Heart right ventricle (tissue), 16 donors: ENCODE measurements at regions not wholly inside any gene's neighbourhood (a gene's known extent, or its start where the extent isn't known, plus 50 kb on each side); places are given as distances from the start of the nearest gene placed in this dataset.

ENCODE experiments used
- ATAC-seq, 8 donors: fragments of 200-7000 bp; cut with Tn5 transposase; one replicate each; pipeline ENCODE4 v1.9.1; 2020; ENCODE audit warnings: mild to moderate bottlenecking in 8 of 8, moderate library complexity in 8 of 8, moderate number of reproducible peaks in 1 of 8
- DNase-seq, 2 donors: peaks; one replicate each; pipeline ENCODE4 v3.0.0-alpha.2; 2020
- H3K27ac ChIP-seq, 10 donors: fragments of 200-600 bp; sonication (generic) in 2 of 10; one replicate each; pipeline versions ENCODE4 v1.5.0 to v1.8.0; 2020 to 2022; ENCODE audit warnings: mild to moderate bottlenecking in 3 of 10
- H3K27me3 ChIP-seq, 7 donors: fragments of 200-600 bp; one replicate each; pipeline ENCODE4 v1.8.0; 2021 to 2022; ENCODE audit warnings: mild to moderate bottlenecking in 2 of 7
- H3K36me3 ChIP-seq, 9 donors: fragments of 200-600 bp; sonication (generic) in 1 of 9; one replicate each; pipeline versions ENCODE4 v1.5.0 to v1.8.0; 2020 to 2022; ENCODE audit warnings: mild to moderate bottlenecking in 2 of 9
- H3K4me1 ChIP-seq, 9 donors: fragments of 200-600 bp; sonication (generic) in 1 of 9; one replicate each; pipeline versions ENCODE4 v1.5.0 to v1.8.0; 2020 to 2022; ENCODE audit warnings: mild to moderate bottlenecking in 4 of 9
- H3K4me3 ChIP-seq, 10 donors: fragments of 200-600 bp; sonication (generic) in 2 of 10; one replicate each; pipeline versions ENCODE4 v1.5.0 to v1.8.0; 2020 to 2022; ENCODE audit warnings: mild to moderate bottlenecking in 7 of 10, moderate library complexity in 2 of 10
- H3K9me3 ChIP-seq, 11 donors: fragments of 200-600 bp in 10 of 11; sonication (generic) in 2 of 11; one replicate each; pipeline versions ENCODE4 v1.5.0 to v1.8.0; 2013 to 2022; ENCODE audit warnings: mild to moderate bottlenecking in 2 of 11, control low read depth in 1 of 11, moderate library complexity in 1 of 11
- CTCF ChIP-seq, 9 donors: fragments of 200-600 bp; sonication (generic) in 2 of 9; IDR thresholded peaks; one replicate each; pipeline versions ENCODE4 v1.5.0 to v1.8.0; 2021 to 2022; ENCODE audit warnings: antibody characterized with exemption in 9 of 9, mild to moderate bottlenecking in 5 of 9, moderate library complexity in 1 of 9
- WGBS, 2 donors: extraction: QIAGEN DNeasy Blood & Tissue Kit; methylation state at CpG; one replicate each; pipeline ENCODE4 v1.1.7; 2013; ENCODE audit warnings: inconsistent platforms in 1 of 2; 5-methylcytosine and 5-hydroxymethylcytosine counted together
- intact Hi-C, 10 donors: fragments of 100-400 bp; cut with DNase I; formaldehyde crosslinking; loops; one replicate each; pipeline versions ENCODE4 v1.11.1 to v1.14.2; 2022
- donor health status: Arrhythmogenic right ventricular cardiomyopathy.
- donor health status: ischemic (EF 13 %, LVEDD 7.1; RV severe dilation, severe dysfunction).
- donor health status: healthy with polysubstance abuse.
- donor health status: DM: no; HTN: yes; CAD: no.
- donor health status: DM: no; HTN: no; CAD: no.
- donor health status: ischemic (EF 25% LVEDD 6.9; RV normal size, moderate dysfunction).
- donor health status: ischemic (EF 25% LVEDD 5.7; RV mildly dilated, moderate dysfunction).
- donor health status: healthy.
- donor health status: DM: yes; HTN: yes; CAD: no.
- donor health status: Ischemic cardiomyopathy.
- donor health status: ischemic (EF 35%, LVEDD 5.7; RV mildly dilated, moderate dysfunction).
- donor health status: nonischemic (EF 11% LVEDD 7.7; RV severe dilation, severe dysfunction).
- donor health status: DM: yes; HTN: yes; CAD: no.
- donor health status: PGD.
- donor health status: ischemic (EF 29% LVEDD 5.4; RV normal size, mild dysfunction).
- donor health status: nonischemic (EF 23%, LVEDD 6.1; RV moderate dilation, normal function).

GRCh38 chr6:120431841-120432240, 902.4 kb downstream of the TBC1D32 start:
- H3K4me1 ChIP-seq = no peaks in the 10 kb centered on the region
- H3K27ac ChIP-seq = no peak overlapping the region
- intact Hi-C loops = no loop called here
- no peak for TF ChIP-seq CTCF (IDR thresholded peaks at IDR 0.05)
- DNase-seq (no peak), ATAC-seq (no peak)
- no peak overlapping the region for H3K4me3 ChIP-seq
- no peaks in the 10 kb centered on the region for H3K27me3 ChIP-seq
- no peaks in the 10 kb centered on the region for H3K36me3 ChIP-seq
- 95% methylated on average over 11 of the region's 11 CpGs for WGBS, 2 donors
- peaks cover 0 to 22% (median 0%) of the 10 kb centered on the region in 11 donors for H3K9me3 ChIP-seq

- H3K27me3 ChIP-seq = no peaks in the 10 kb centered on the region
- WGBS, 2 donors = 72 to 76% methylated on average over 3 of the region's 3 CpGs
- TF ChIP-seq CTCF (IDR thresholded peaks at IDR 0.05) = no peak
- H3K36me3 ChIP-seq = no peaks in the 10 kb centered on the region
- H3K4me1 ChIP-seq = no peaks in the 10 kb centered on the region
- no peak overlapping the region for H3K4me3 ChIP-seq
- H3K27ac ChIP-seq = no peak overlapping the region
- H3K9me3 ChIP-seq = no peaks in the 10 kb centered on the region
- intact Hi-C loops = no loop called here
- ATAC-seq (no peak), DNase-seq (no peak)
These were observed 922.9 kb downstream of the TBC1D32 start for GRCh38 chr6:120411394-120411793.

- TF ChIP-seq CTCF (IDR thresholded peaks at IDR 0.05) = no peak
These were observed 923.7 kb downstream of the TBC1D32 start for GRCh38 chr6:120410586-120410985.

GRCh38 chr6:120407696-120408095, 926.6 kb downstream of the TBC1D32 start:
- Histone ChIP-seq H3K4me1 (no peaks in the 10 kb centered on the region), H3K27ac (no peak overlapping the region), H3K4me3 (no peak overlapping the region), H3K36me3 (no peaks in the 10 kb centered on the region), H3K9me3 (peaks cover 0 to 6% (median 0%) of the 10 kb centered on the region in 11 donors), H3K27me3 (no peaks in the 10 kb centered on the region)
- intact Hi-C loops = no loop called here
- no peak for DNase-seq
- TF ChIP-seq CTCF (IDR thresholded peaks at IDR 0.05) = no peak
- no peak for ATAC-seq

More at GRCh38 chr6:120410586-120410985, 923.7 kb downstream of the TBC1D32 start:
- Histone ChIP-seq H3K27me3 (no peaks in the 10 kb centered on the region), H3K27ac (no peak overlapping the region), H3K36me3 (no peaks in the 10 kb centered on the region), H3K4me1 (no peaks in the 10 kb centered on the region), H3K9me3 (no peaks in the 10 kb centered on the region), H3K4me3 (no peak overlapping the region)
- 73 to 83% methylated on average over 1 of the region's 1 CpG for WGBS, 2 donors
- ATAC-seq (no peak), DNase-seq (no peak)
- intact Hi-C loops = no loop called here

- ATAC-seq = no peak
- H3K4me3 ChIP-seq = no peak overlapping the region
- intact Hi-C loops = no loop called here
- H3K4me1 ChIP-seq = no peaks in the 10 kb centered on the region
- H3K9me3 ChIP-seq = peaks cover 0 to 11% (median 0%) of the 10 kb centered on the region in 11 donors
- peak in 1 of 9 donors; percentile 12 for TF ChIP-seq CTCF (IDR thresholded peaks at IDR 0.05)
- H3K27ac ChIP-seq = no peak overlapping the region
- H3K27me3 ChIP-seq = no peaks in the 10 kb centered on the region
- H3K36me3 ChIP-seq = no peaks in the 10 kb centered on the region
- DNase-seq = no peak
- 59 to 63% methylated on average over 3 of the region's 3 CpGs for WGBS, 2 donors
These were observed 928.3 kb downstream of the TBC1D32 start for GRCh38 chr6:120405947-120406346.
